Skeletal muscle tissue (tissue), 3 donors: ENCODE measurements at regions not wholly inside any gene's neighbourhood (a gene's known extent, or its start where the extent isn't known, plus 50 kb on each side); places are given as distances from the start of the nearest gene placed in this dataset.
"Not testable (repeated sequence)": the region's sequence is repeated elsewhere in the genome, so short reads cannot be mapped to it uniquely, and the experiment has no call there.

Experiments
- H3K27ac ChIP-seq: one replicate; pipeline ENCODE4 v1.7.0; 2013; ENCODE audit warnings: mild to moderate bottlenecking, low read depth, low read length, inconsistent platforms
- H3K27me3 ChIP-seq, 3 donors: one replicate each; pipeline ENCODE4 v1.7.0; 2013; ENCODE audit warnings: low read length in 3 of 3; ENCODE audit not compliant: control insufficient read depth in 3 of 3, insufficient read depth in 3 of 3
- H3K36me3 ChIP-seq, 3 donors: one replicate each; pipeline ENCODE4 v1.7.0; 2013; ENCODE audit warnings: low read length in 3 of 3; ENCODE audit not compliant: control insufficient read depth in 3 of 3, insufficient read depth in 3 of 3
- H3K4me1 ChIP-seq, 3 donors: one replicate each; pipeline ENCODE4 v1.7.0; 2013; ENCODE audit warnings: low read length in 3 of 3, mild to moderate bottlenecking in 3 of 3; ENCODE audit not compliant: control insufficient read depth in 3 of 3, insufficient read depth in 3 of 3
- H3K4me3 ChIP-seq, 3 donors: one replicate each; pipeline ENCODE4 v1.7.0; 2013; ENCODE audit warnings: low read length in 3 of 3
- H3K9ac ChIP-seq, 3 donors: one replicate each; pipeline ENCODE4 v1.7.0; 2013; ENCODE audit warnings: low read length in 3 of 3, mild to moderate bottlenecking in 3 of 3, moderate library complexity in 2 of 3, low read depth in 1 of 3
- H3K9me3 ChIP-seq, 3 donors: one replicate each; pipeline ENCODE4 v1.7.0; 2013; ENCODE audit warnings: low read length in 3 of 3; ENCODE audit not compliant: control insufficient read depth in 3 of 3
- donor health status: Osteomylitis.

GRCh38 chr10:4405828-4406227 lies 420.2 kb upstream of the AKR1E2 start:
- Histone ChIP-seq H3K4me3 (no peak overlapping the region), H3K27me3 (no peaks in the 10 kb centered on the region), H3K9ac (no peak overlapping the region), H3K27ac (no peak overlapping the region), H3K36me3 (no peaks in the 10 kb centered on the region), H3K4me1 (no peaks in the 10 kb centered on the region), H3K9me3 (no peaks in the 10 kb centered on the region)

DNA sequence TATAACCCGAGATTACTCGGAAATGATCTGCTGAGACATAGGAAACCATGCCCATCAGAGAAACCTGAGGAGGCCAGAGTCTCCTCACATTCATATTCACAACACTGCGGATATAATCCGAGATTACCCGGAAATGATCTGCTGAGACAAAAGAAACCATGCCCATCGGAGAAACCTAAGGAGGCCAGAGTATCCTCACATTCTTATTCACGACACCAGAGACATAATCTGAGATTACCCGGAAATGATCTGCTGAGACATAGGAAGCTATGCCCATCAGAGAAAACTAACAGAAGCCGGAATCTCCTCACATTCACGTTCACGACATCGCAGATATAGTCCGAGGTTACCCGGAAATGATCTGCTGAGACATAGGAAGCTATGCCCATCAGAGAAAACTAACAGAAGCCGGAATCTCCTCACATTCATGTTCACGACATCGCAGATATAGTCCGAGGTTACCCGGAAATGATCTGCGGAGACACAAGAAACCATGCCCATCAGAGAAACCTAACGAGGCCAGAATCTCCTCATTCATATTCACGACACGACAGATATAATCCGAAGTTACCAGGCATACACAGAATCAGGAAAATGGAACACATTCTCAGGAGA lies 422.3 kb upstream of the AKR1E2 start:
- Histone ChIP-seq H3K4me3 (no peak overlapping the region), H3K9me3 (no peaks in the 10 kb centered on the region), H3K36me3 (no peaks in the 10 kb centered on the region), H3K9ac (no peak overlapping the region), H3K4me1 (no peaks in the 10 kb centered on the region), H3K27me3 (no peaks in the 10 kb centered on the region), H3K27ac (no peak overlapping the region)

DNA sequence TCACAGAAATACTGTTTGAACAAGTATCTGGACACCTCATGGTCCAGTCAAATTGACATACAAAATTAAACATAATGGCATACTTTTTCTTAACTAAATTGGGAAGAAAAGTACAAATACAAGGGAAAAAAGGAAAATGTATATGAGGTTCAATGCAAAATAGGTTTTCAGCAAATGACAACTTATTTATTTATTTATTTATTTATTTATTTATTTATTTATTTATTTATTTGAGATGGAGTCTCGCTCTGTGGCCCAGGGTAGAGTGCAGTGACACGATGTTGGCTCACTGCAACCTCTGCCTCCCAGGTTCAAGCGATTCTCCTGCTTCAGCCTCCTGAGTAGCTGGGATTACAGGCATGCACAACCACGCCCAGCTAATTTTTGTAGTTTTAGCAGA lies 424.9 kb upstream of the AKR1E2 start:
- H3K27ac ChIP-seq, H3K27me3 ChIP-seq, H3K4me1 ChIP-seq, H3K36me3 ChIP-seq, H3K9ac ChIP-seq, H3K4me3 ChIP-seq, H3K9me3 ChIP-seq: not testable (repeated sequence)

DNA sequence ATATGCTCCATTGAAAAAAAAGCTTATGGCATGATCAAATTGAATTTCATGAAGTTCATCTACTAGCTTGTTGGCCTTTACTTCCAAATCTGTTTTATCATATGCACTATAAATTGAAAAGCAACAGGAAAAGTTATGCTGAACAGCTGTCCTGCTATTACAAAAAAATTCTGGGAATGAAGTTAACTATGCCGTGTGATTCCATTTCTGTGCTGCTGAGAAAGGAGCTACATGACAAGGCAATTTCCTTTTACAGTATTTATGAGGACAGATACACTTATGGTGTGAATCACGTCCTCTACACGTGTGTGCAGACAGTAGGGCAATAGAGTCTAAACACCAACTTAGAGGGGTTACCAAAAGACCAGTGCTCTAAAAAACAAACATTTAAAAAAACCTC lies 426.5 kb upstream of the AKR1E2 start:
- Histone ChIP-seq H3K9ac (no peak overlapping the region), H3K4me3 (no peak overlapping the region), H3K27ac (no peak overlapping the region)

DNA sequence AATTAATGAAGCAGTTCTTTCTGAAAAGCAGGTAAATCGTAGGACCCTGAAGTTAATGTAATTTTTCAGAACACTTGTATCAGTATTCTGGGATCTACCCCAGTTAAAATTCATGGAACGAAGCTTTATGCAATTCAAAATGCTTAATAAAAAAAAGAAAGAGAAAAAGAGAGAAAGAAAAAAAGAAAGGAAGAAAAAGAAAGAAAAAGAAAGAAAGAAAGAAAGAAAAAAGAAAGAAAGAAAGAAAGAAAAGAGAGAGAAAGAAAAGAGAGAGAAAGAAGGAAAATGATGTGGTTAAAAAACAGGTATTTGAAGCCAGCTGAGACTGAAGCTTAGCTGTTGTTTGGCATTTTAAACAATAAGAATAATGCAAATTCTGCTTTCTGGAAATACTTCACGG lies 427.4 kb upstream of the AKR1E2 start:
- no peak overlapping the region for H3K4me3 ChIP-seq
- no peak overlapping the region for H3K27ac ChIP-seq
- H3K4me1 ChIP-seq = no peaks in the 10 kb centered on the region
- H3K36me3 ChIP-seq = no peaks in the 10 kb centered on the region
- no peak overlapping the region for H3K9ac ChIP-seq
- no peaks in the 10 kb centered on the region for H3K9me3 ChIP-seq
- H3K27me3 ChIP-seq = no peaks in the 10 kb centered on the region

More for the DNA sequence above, 426.5 kb upstream of the AKR1E2 start:
- H3K36me3 ChIP-seq = no peaks in the 10 kb centered on the region
- no peaks in the 10 kb centered on the region for H3K4me1 ChIP-seq
- H3K9me3 ChIP-seq = no peaks in the 10 kb centered on the region
- H3K27me3 ChIP-seq = no peaks in the 10 kb centered on the region

GRCh38 chr10:4397337-4397736 lies 428.7 kb upstream of the AKR1E2 start:
- H3K4me3 ChIP-seq = no peak overlapping the region
- H3K9ac ChIP-seq = no peak overlapping the region
- H3K36me3 ChIP-seq = no peaks in the 10 kb centered on the region
- no peaks in the 10 kb centered on the region for H3K9me3 ChIP-seq
- no peaks in the 10 kb centered on the region for H3K27me3 ChIP-seq
- H3K4me1 ChIP-seq = no peaks in the 10 kb centered on the region
- no peak overlapping the region for H3K27ac ChIP-seq

DNA sequence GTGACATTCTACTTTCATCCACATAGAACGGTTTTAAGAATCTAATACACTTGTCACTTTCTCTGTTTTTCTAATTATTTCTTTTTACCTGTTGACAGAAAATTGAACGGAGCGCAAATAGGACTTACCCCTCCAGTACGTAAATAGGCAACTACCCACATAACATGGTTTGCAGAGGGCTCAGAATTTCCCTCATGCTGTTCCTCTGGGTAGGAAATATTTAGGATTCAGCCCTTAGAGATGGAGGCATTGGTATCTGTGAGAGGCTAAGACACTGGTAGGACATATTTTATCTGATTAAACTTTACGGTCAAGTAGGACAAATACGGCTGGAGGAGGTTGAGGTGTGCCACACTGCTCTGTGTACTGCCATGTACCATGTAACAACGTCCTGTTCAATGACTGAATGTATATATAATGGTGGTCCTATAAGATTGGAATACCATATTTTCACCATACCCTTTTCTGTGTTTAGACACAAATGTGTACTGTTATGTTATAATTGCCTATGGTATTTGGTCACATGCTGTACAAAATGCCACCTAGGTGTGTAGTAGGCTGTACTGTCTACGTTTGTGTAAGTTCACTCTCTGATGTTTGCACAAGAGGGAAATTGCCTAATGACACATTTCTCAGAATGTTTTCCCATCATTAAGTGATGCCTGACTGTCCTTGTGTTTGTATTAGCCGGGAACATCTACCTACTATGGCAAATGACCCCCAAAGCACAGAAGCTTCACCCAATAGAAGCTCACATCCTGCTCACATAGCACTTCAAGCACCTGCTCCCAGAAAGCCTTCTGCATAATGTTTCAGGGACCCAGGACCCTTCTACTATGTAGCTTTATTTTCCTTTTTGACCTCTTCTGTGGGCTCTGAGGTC lies 429.4 kb upstream of the AKR1E2 start:
- H3K27me3 ChIP-seq = no peaks in the 10 kb centered on the region
- no peaks in the 10 kb centered on the region for H3K9me3 ChIP-seq
- no peak overlapping the region for H3K27ac ChIP-seq
- H3K9ac ChIP-seq = no peak overlapping the region
- no peak overlapping the region for H3K4me3 ChIP-seq
- H3K4me1 ChIP-seq = no peaks in the 10 kb centered on the region
- no peaks in the 10 kb centered on the region for H3K36me3 ChIP-seq

GRCh38 chr10:4395731-4396130 lies 430.3 kb upstream of the AKR1E2 start:
- Histone ChIP-seq H3K9ac (no peak overlapping the region), H3K27me3 (no peaks in the 10 kb centered on the region), H3K4me1 (no peaks in the 10 kb centered on the region), H3K4me3 (no peak overlapping the region), H3K9me3 (no peaks in the 10 kb centered on the region), H3K36me3 (no peaks in the 10 kb centered on the region), H3K27ac (no peak overlapping the region)

GRCh38 chr10:4394455-4394854 lies 431.6 kb upstream of the AKR1E2 start:
- not testable (repeated sequence) for H3K27ac ChIP-seq, H3K4me1 ChIP-seq, H3K9ac ChIP-seq, H3K4me3 ChIP-seq, H3K9me3 ChIP-seq, H3K36me3 ChIP-seq, H3K27me3 ChIP-seq

DNA sequence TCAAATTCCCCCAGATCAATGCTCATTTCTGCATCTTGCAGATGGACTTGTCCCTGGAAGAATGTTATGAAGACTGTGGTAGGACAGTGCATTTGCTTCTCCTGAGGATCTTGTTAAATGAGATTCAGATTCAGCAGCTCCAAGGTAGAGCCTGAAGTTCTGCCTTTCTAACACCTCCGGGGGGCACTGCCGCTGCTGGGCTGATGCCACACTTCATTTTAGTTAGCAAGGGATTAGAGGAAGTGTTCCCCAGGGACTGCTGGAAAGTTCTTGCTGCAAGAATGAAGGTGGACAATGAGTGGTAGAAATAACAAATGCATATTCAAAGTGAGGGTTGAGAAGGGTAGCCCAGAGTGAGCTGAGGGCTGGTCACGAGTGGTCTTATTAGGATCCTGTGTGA lies 434.3 kb upstream of the AKR1E2 start:
- Histone ChIP-seq H3K9ac (no peak overlapping the region), H3K4me3 (no peak overlapping the region), H3K9me3 (no peaks in the 10 kb centered on the region)

More for the DNA sequence above, 434.3 kb upstream of the AKR1E2 start:
- no peaks in the 10 kb centered on the region for H3K27me3 ChIP-seq
- no peaks in the 10 kb centered on the region for H3K4me1 ChIP-seq
- H3K36me3 ChIP-seq = no peaks in the 10 kb centered on the region
- H3K27ac ChIP-seq = no peak overlapping the region
